GM23338 (cell line): ENCODE measurements at regions not wholly inside any gene's neighbourhood (a gene's known extent, or its start where the extent isn't known, plus 50 kb on each side); places are given as distances from the start of the nearest gene placed in this dataset.
"Not testable (repeated sequence)": the region's sequence is repeated elsewhere in the genome, so short reads cannot be mapped to it uniquely, and the experiment has no call there.

Experiments used
- ATAC-seq: fragments of 200-7000 bp; cut with Tn5 transposase; 3 replicates; pipeline ENCODE4 v1.9.1; 2020
- DNase-seq: peaks from one replicate; pipeline ENCODE4 v3.0.0-alpha.2; 2015; ENCODE audit warnings: low spot score
- H2AFZ ChIP-seq: fragments of 200-600 bp; sonication (generic); 2 replicates; pipeline ENCODE4 v1.8.0; 2016; ENCODE audit warnings: antibody characterized with exemption, mild to moderate bottlenecking, moderate library complexity
- H3F3A ChIP-seq: fragments of 200-600 bp; sonication (generic); replicated peaks from 2 replicates; pipeline ENCODE4 v1.8.0; 2017; ENCODE audit warnings: antibody characterized with exemption, mixed run types, low read depth
- H3K27ac ChIP-seq: fragments of 200-600 bp; sonication (generic); 2 replicates; pipeline ENCODE4 v1.6.1; 2016; ENCODE audit warnings: low read depth
- H3K27me3 ChIP-seq: fragments of 200-600 bp; sonication (generic); 2 replicates; pipeline ENCODE4 v1.8.0; 2016; ENCODE audit warnings: mild to moderate bottlenecking, mixed run types, moderate library complexity; ENCODE audit not compliant: insufficient read depth
- H3K36me3 ChIP-seq: fragments of 200-600 bp; sonication (generic); 2 replicates; pipeline ENCODE4 v1.8.0; 2016; ENCODE audit warnings: mild to moderate bottlenecking; ENCODE audit not compliant: insufficient read depth
- H3K4me1 ChIP-seq: fragments of 200-600 bp; sonication (generic); 2 replicates; pipeline ENCODE4 v1.8.0; 2016; ENCODE audit warnings: mild to moderate bottlenecking, moderate library complexity; ENCODE audit not compliant: insufficient read depth
- H3K4me2 ChIP-seq: fragments of 200-600 bp; sonication (generic); 2 replicates; pipeline ENCODE4 v1.7.1; 2017; ENCODE audit warnings: mixed run types
- H3K4me3 ChIP-seq: fragments of 200-600 bp; sonication (generic); 2 replicates; pipeline ENCODE4 v1.6.1; 2016; ENCODE audit warnings: mixed run types
- H3K79me2 ChIP-seq: fragments of 200-600 bp; sonication (generic); replicated peaks from 2 replicates; pipeline ENCODE4 v1.8.0; 2017; ENCODE audit warnings: mild to moderate bottlenecking; ENCODE audit not compliant: insufficient read depth
- H3K9me2 ChIP-seq: fragments of 200-600 bp; sonication (generic); 2 replicates; pipeline ENCODE4 v1.8.0; 2017; ENCODE audit not compliant: insufficient read depth
- H4K20me1 ChIP-seq: fragments of 200-600 bp; sonication (generic); replicated peaks from 2 replicates; pipeline ENCODE4 v1.8.0; 2017; ENCODE audit warnings: mild to moderate bottlenecking; ENCODE audit not compliant: insufficient read depth
- H3K27ac Mint-ChIP-seq: 2 replicates; pipeline ENCODE4 v1.8.0; 2020; ENCODE audit warnings: inconsistent platforms, mild to moderate bottlenecking, moderate library complexity, mixed read lengths
- H3K27me3 Mint-ChIP-seq: 3 replicates; pipeline ENCODE4 v1.8.0; 2022; ENCODE audit warnings: low read depth, mild to moderate bottlenecking, moderate library complexity, mixed read lengths, inconsistent platforms; ENCODE audit not compliant: insufficient read depth, poor library complexity
- H3K36me3 Mint-ChIP-seq: 3 replicates; pipeline ENCODE4 v1.8.0; 2021; ENCODE audit warnings: low read depth, mild to moderate bottlenecking, inconsistent platforms, moderate library complexity, mixed read lengths
- H3K4me1 Mint-ChIP-seq: 3 replicates; pipeline ENCODE4 v1.8.0; 2020; ENCODE audit warnings: mild to moderate bottlenecking, inconsistent platforms, mixed read lengths
- H3K4me3 Mint-ChIP-seq: 3 replicates; pipeline ENCODE4 v1.8.0; 2021; ENCODE audit warnings: moderate library complexity, mild to moderate bottlenecking, inconsistent platforms, mixed read lengths
- H3K9me3 Mint-ChIP-seq: 3 replicates; pipeline ENCODE4 v1.8.0; 2020; ENCODE audit warnings: moderate library complexity, mild to moderate bottlenecking, inconsistent platforms, mixed read lengths
- CTCF ChIP-seq, 2 experiments: fragments of 200-600 bp in 1 of 2; sonication (generic) in 1 of 2; conservative IDR thresholded peaks; 2 replicates each; pipeline versions ENCODE4 v1.5.1 to v1.6.1; 2016 to 2017; ENCODE audit warnings: antibody characterized with exemption in 2 of 2, low read depth in 2 of 2, mild to moderate bottlenecking in 2 of 2, moderate library complexity in 1 of 2
- ETS1 ChIP-seq: IDR thresholded peaks from 2 replicates; pipeline ENCODE4 v1.6.1; 2016; ENCODE audit warnings: antibody characterized with exemption
- EZH2 ChIP-seq: fragments of 200-600 bp; sonication (generic); IDR thresholded peaks from one replicate; pipeline ENCODE4 v1.8.0; 2017; ENCODE audit warnings: antibody characterized with exemption, mild to moderate bottlenecking, low read depth; ENCODE audit not compliant: unreplicated experiment
- JUNB ChIP-seq: IDR thresholded peaks from one replicate; pipeline ENCODE4 v1.6.1; 2016; ENCODE audit warnings: antibody characterized with exemption; ENCODE audit not compliant: unreplicated experiment
- NANOG ChIP-seq: IDR thresholded peaks from 2 replicates; pipeline ENCODE4 v1.6.1; 2016; ENCODE audit warnings: antibody characterized with exemption, borderline replicate concordance
- POLR2AphosphoS5 ChIP-seq: IDR thresholded peaks from 2 replicates; pipeline ENCODE4 v1.6.1; 2016; ENCODE audit warnings: antibody characterized with exemption, low read depth
- REST ChIP-seq: IDR thresholded peaks from one replicate; pipeline ENCODE4 v1.6.1; 2018; ENCODE audit warnings: antibody characterized with exemption; ENCODE audit not compliant: unreplicated experiment
- STAT1 ChIP-seq: IDR thresholded peaks from one replicate; pipeline ENCODE4 v1.6.1; 2016; ENCODE audit warnings: antibody characterized with exemption; ENCODE audit not compliant: unreplicated experiment
- ZNF114 ChIP-seq: fragments of 250-450 bp; sonication (Bioruptor Pico); IDR thresholded peaks from 2 replicates; pipeline ENCODE4 v1.5.0; 2020; ENCODE audit warnings: mild to moderate bottlenecking, moderate library complexity
- ZNF331 ChIP-seq: fragments of 250-450 bp; sonication (Bioruptor Pico); IDR thresholded peaks from 2 replicates; pipeline ENCODE4 v1.5.0; 2020; ENCODE audit warnings: low read depth, mild to moderate bottlenecking, moderate library complexity

- Histone ChIP-seq H2AFZ (no peak overlapping the region), H3K27ac (no peak overlapping the region), H3K9me2 (0 out of 2 replicates have a peak, but pooled peaks cover 3% of the 10 kb centered on the region), H3K4me2 (no peak overlapping the region), H3F3A (no peaks in the 10 kb centered on the region), H3K36me3 (no peaks in the 10 kb centered on the region), H3K27me3 (no peaks in the 10 kb centered on the region), H3K79me2 (no peaks in the 10 kb centered on the region), H3K4me3 (no peak overlapping the region), H3K4me1 (no peaks in the 10 kb centered on the region), H4K20me1 (no peaks in the 10 kb centered on the region)
- Mint-ChIP-seq H3K4me3 (no peak overlapping the region), H3K4me1 (no peaks in the 10 kb centered on the region), H3K27me3 (no peaks in the 10 kb centered on the region), H3K27ac (no peak overlapping the region), H3K9me3 (peaks cover 4% of the 10 kb centered on the region; the same call in 2 of the 3 replicates), H3K36me3 (peaks cover under 1% of the 10 kb centered on the region; the same call in 1 of the 3 replicates)
- DNase-seq, result no peak
- no peak for TF ChIP-seq POLR2AphosphoS5
- TF ChIP-seq NANOG, result no peak
- TF ChIP-seq ETS1, result no peak
- no peak for TF ChIP-seq ZNF114 (CRISPR knock-in tag)
- TF ChIP-seq JUNB, result no peak
- TF ChIP-seq ZNF331, result no peak
- TF ChIP-seq EZH2, result no peak
- TF ChIP-seq REST, result no peak
- TF ChIP-seq STAT1, result no peak
- TF ChIP-seq CTCF (conservative IDR thresholded peaks at IDR 0.05; ENCODE audit: low read depth in 2 of 2), result no peak
- ATAC-seq, result no peak
These were observed 388.6 kb upstream of the MBL2 start for GRCh38 chr10:53161231-53161630.

GRCh38 chr10:53155674-53156073, 383.1 kb upstream of the MBL2 start:
- not testable (repeated sequence) for ATAC-seq, H3K27ac Mint-ChIP-seq, H4K20me1 ChIP-seq, H3K9me2 ChIP-seq, H3K79me2 ChIP-seq, H3K4me3 Mint-ChIP-seq, H3K27ac ChIP-seq, H3K36me3 ChIP-seq, H2AFZ ChIP-seq, H3K4me3 ChIP-seq, H3F3A ChIP-seq, H3K4me1 Mint-ChIP-seq, H3K4me1 ChIP-seq, H3K4me2 ChIP-seq
- peaks cover 25% of the 10 kb centered on the region for H3K27me3 ChIP-seq
- peaks cover 10% of the 10 kb centered on the region for H3K27me3 Mint-ChIP-seq
- peaks cover 11% of the 10 kb centered on the region; the same call in 2 of the 3 replicates for H3K36me3 Mint-ChIP-seq
- DNase-seq, result peak; percentile 20
- H3K9me3 Mint-ChIP-seq, result peaks cover 20% of the 10 kb centered on the region
